HEK293 (cell line): ENCODE measurements at regions not wholly inside any gene's neighbourhood (a gene's known extent, or its start where the extent isn't known, plus 50 kb on each side); places are given as distances from the start of the nearest gene placed in this dataset.

Experiments used
- CTCF ChIA-PET: fragments of 350-600 bp; formaldehyde crosslinking; extraction: SDS; loops from one replicate; lab custom pipeline; 2021; ENCODE audit warnings: antibody characterized with exemption; lab: Yijun Ruan, JAX
- POLR2A ChIA-PET: fragments of 300-600 bp; formaldehyde crosslinking; extraction: SDS; loops from one replicate; lab custom pipeline; 2020; ENCODE audit warnings: antibody characterized with exemption, inconsistent platforms; lab: Yijun Ruan, JAX
- H3K27ac ChIP-seq: fragments of 200-500 bp; sonication (Bioruptor generic); 2 replicates; pipeline ENCODE4 v1.5.1; 2014; ENCODE audit warnings: low read depth, low read length, control low read depth, inconsistent platforms; ENCODE audit errors: extremely low read depth
- H3K36me3 ChIP-seq, 2 experiments: fragments of 200-500 bp in 1 of 2; sonication (Bioruptor generic) in 1 of 2; 1 replicate in 1 of 2; 2 replicates in 1 of 2; pipeline ENCODE4 v1.5.1; 2014 to 2017; ENCODE audit warnings: inconsistent platforms in 2 of 2, low read length in 2 of 2; ENCODE audit not compliant: control insufficient read depth in 2 of 2, insufficient read depth in 1 of 2
- H3K4me1 ChIP-seq: fragments of 200-500 bp; sonication (Bioruptor generic); 2 replicates; pipeline ENCODE4 v1.5.1; 2014; ENCODE audit warnings: mild to moderate bottlenecking, low read length, inconsistent platforms; ENCODE audit not compliant: control insufficient read depth, insufficient read depth
- H3K4me3 ChIP-seq: 2 replicates; pipeline ENCODE4 v1.5.1; 2011; ENCODE audit warnings: low read depth, mild to moderate bottlenecking, control low read depth, low read length, moderate library complexity
- H3K9me3 ChIP-seq: fragments of 200-500 bp; sonication (Bioruptor generic); 2 replicates; pipeline ENCODE4 v1.5.1; 2014; ENCODE audit warnings: low read depth, low read length, inconsistent platforms; ENCODE audit not compliant: control insufficient read depth, insufficient read depth
- HOXD13 ChIP-seq: sonication (generic); formaldehyde crosslinking; IDR thresholded peaks from 2 replicates; pipeline ENCODE4 v1.8.0; 2022; ENCODE audit warnings: missing genetic modification reagents, borderline replicate concordance
- PRDM1 ChIP-seq: fragments of 450-650 bp; formaldehyde crosslinking; IDR thresholded peaks from 2 replicates; pipeline ENCODE4; 2016; ENCODE audit warnings: missing biosample characterization, missing genetic modification characterization
- ZBTB17 ChIP-seq: fragments of 450-650 bp; formaldehyde crosslinking; IDR thresholded peaks from 2 replicates; pipeline ENCODE4 v1.5.1; 2016; ENCODE audit warnings: missing biosample characterization, missing genetic modification characterization
- ZFHX2 ChIP-seq: fragments of 450-650 bp; formaldehyde crosslinking; conservative IDR thresholded peaks from 2 replicates; pipeline ENCODE4 v1.5.1; 2016; ENCODE audit warnings: missing biosample characterization, missing genetic modification characterization
- ZFP3 ChIP-seq: fragments of 450-650 bp; formaldehyde crosslinking; IDR thresholded peaks from 2 replicates; pipeline ENCODE4 v1.5.1; 2016; ENCODE audit warnings: low read depth, missing biosample characterization, missing genetic modification characterization
- ZNF155 ChIP-seq: fragments of 450-650 bp; formaldehyde crosslinking; IDR thresholded peaks from 2 replicates; pipeline ENCODE4 v1.5.1; 2016; ENCODE audit warnings: missing biosample characterization, missing genetic modification characterization
- ZNF223 ChIP-seq: fragments of 450-650 bp; formaldehyde crosslinking; IDR thresholded peaks from 2 replicates; pipeline ENCODE4 v1.5.1; 2016; ENCODE audit warnings: missing biosample characterization, missing genetic modification characterization
- ZNF354C ChIP-seq: fragments of 450-650 bp; formaldehyde crosslinking; IDR thresholded peaks from 2 replicates; pipeline ENCODE4 v1.5.1; 2016; ENCODE audit warnings: missing biosample characterization, missing genetic modification characterization, low read depth, borderline replicate concordance
- ZNF426 ChIP-seq: fragments of 450-650 bp; formaldehyde crosslinking; IDR thresholded peaks from 2 replicates; pipeline ENCODE4 v1.5.1; 2017; ENCODE audit warnings: missing biosample characterization, missing genetic modification characterization, mild to moderate bottlenecking, inconsistent platforms, moderate library complexity
- ZNF449 ChIP-seq: fragments of 450-650 bp; formaldehyde crosslinking; IDR thresholded peaks from 2 replicates; pipeline ENCODE4 v1.5.1; 2017; ENCODE audit warnings: missing biosample characterization, mild to moderate bottlenecking, missing genetic modification characterization, moderate library complexity
- ZNF530 ChIP-seq: fragments of 450-650 bp; formaldehyde crosslinking; IDR thresholded peaks from 2 replicates; pipeline ENCODE4 v1.5.1; 2016; ENCODE audit warnings: low read depth, missing biosample characterization, missing genetic modification characterization
- ZNF624 ChIP-seq: fragments of 450-650 bp; formaldehyde crosslinking; IDR thresholded peaks from 2 replicates; pipeline ENCODE4 v1.5.1; 2017; ENCODE audit warnings: missing biosample characterization, missing genetic modification characterization
- TF ChIP-seq, protein P1 (sequence below): fragments of 450-650 bp; IDR thresholded peaks from 2 replicates; pipeline ENCODE4 v1.5.1; 2018; ENCODE audit warnings: missing biosample characterization, missing genetic modification characterization
- TF ChIP-seq, protein P2 (sequence below): fragments of 450-650 bp; formaldehyde crosslinking; IDR thresholded peaks from 2 replicates; pipeline ENCODE4 v1.5.1; 2016; ENCODE audit warnings: missing biosample characterization, missing genetic modification characterization

DNA sequence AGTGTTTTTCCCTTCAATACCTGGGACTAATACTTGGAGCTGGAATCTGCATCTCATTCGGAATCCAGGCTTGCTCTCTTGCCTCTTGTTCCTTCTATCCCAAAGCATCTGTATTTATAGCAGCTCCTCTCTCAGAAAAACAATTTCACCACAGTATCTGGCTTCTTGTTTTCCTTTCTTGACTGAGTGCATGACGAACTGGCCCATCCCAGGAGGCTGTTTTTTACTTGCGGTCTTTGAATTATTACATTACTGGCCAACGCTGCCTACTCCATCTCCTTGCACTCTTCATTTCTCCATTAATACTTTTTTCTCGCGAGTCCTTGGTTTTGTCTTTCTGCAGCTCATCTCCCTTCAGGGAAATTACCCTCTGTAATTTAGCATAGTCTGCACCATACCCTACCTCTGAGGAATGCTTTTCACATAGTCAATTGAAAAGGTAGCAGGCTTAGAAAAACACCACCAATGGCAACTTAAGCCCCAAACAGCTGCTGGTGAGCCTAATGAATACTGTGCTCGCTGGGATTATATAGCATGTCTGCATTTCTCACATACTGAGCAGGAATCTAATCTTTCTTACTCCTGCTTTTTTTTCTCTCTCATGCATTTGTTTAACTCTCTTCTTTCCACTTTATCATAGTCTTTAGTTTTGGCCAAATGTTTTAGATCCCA, 277.4 kb upstream of the SESN3 start:
- Histone ChIP-seq H3K9me3 (no peaks in the 10 kb centered on the region), H3K4me3 (no peak overlapping the region), H3K4me1 (no peaks in the 10 kb centered on the region; the same call in 1 of the 2 replicates), H3K27ac (no peak overlapping the region), H3K36me3 (no peaks in the 10 kb centered on the region)
- TF ChIP-seq, protein P1, sequence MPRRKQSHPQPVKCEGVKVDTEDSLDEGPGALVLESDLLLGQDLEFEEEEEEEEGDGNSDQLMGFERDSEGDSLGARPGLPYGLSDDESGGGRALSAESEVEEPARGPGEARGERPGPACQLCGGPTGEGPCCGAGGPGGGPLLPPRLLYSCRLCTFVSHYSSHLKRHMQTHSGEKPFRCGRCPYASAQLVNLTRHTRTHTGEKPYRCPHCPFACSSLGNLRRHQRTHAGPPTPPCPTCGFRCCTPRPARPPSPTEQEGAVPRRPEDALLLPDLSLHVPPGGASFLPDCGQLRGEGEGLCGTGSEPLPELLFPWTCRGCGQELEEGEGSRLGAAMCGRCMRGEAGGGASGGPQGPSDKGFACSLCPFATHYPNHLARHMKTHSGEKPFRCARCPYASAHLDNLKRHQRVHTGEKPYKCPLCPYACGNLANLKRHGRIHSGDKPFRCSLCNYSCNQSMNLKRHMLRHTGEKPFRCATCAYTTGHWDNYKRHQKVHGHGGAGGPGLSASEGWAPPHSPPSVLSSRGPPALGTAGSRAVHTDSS (tag by site-specific recombination), result no peak
- TF ChIP-seq PRDM1 (tag by site-specific recombination) (no peak), ZBTB17 (peak; percentile 9; the same call in 1 of the 2 replicates)
- CTCF ChIA-PET, result interaction anchor here (0.5 to 2.9 kb wide), 8 partner anchors 7 to 522 kb away, joined by 3 to 10 read pairs (median 3); no protein-coding TSS in a partner anchor
- POLR2A ChIA-PET, result no interaction called here

- Histone ChIP-seq H3K4me1 (no peaks in the 10 kb centered on the region; the same call in 1 of the 2 replicates), H3K36me3 (no peaks in the 10 kb centered on the region), H3K27ac (no peak overlapping the region), H3K9me3 (no peaks in the 10 kb centered on the region), H3K4me3 (no peak overlapping the region)
- CTCF ChIA-PET, result interaction anchor here (0.5 to 2.9 kb wide), 6 partner anchors 12 to 522 kb away, joined by 3 to 10 read pairs (median 4); no protein-coding TSS in a partner anchor
- TF ChIP-seq ZNF155, result no peak
- TF ChIP-seq ZFHX2, result 0 out of 2 replicates have a peak, but pooled peaks have one; percentile 19
- POLR2A ChIA-PET, result no interaction called here
Observed at GRCh38 chr11:95507794-95508193, 276.8 kb upstream of the SESN3 start.

DNA sequence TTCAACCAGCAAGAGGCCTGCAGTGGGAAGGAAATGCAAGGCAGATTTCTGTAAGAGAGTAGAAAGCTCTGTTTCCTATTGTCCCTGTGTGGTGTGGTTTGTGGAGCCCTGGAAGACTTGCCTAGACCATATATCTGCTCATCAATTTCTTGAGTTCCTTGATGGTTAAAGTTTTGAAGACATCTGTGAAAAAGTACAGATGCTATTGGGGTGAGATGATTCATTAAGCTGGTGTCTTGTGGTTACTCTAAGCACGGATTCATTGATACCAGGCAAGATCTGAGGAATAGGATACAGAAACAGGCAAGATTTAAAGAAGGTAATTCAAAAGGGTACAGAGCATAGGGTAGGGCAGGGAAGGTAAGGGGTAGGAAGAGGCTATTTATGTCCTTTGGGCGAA, 275.8 kb upstream of the SESN3 start:
- no peak overlapping the region for H3K4me3 ChIP-seq
- H3K27ac ChIP-seq, result no peak overlapping the region
- ChIA-PET CTCF (interaction anchor here (0.6 to 1.2 kb wide), 2 partner anchors 97 to 919 kb away, joined by 3 to 4 read pairs; no protein-coding TSS in a partner anchor), POLR2A (no interaction called here)
- peaks cover 3% of the 10 kb centered on the region for H3K4me1 ChIP-seq
- TF ChIP-seq HOXD13 (no peak), ZNF449 (tag by site-specific recombination) (no peak), ZNF530 (tag by site-specific recombination) (no peak), ZNF354C (tag by site-specific recombination) (no peak)
- TF ChIP-seq, protein P2, sequence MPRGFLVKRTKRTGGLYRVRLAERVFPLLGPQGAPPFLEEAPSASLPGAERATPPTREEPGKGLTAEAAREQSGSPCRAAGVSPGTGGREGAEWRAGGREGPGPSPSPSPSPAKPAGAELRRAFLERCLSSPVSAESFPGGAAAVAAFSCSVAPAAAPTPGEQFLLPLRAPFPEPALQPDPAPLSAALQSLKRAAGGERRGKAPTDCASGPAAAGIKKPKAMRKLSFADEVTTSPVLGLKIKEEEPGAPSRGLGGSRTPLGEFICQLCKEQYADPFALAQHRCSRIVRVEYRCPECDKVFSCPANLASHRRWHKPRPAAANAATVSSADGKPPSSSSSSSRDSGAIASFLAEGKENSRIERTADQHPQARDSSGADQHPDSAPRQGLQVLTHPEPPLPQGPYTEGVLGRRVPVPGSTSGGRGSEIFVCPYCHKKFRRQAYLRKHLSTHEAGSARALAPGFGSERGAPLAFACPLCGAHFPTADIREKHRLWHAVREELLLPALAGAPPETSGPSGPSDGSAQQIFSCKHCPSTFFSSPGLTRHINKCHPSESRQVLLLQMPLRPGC, result no peak
- no peaks in the 10 kb centered on the region for H3K36me3 ChIP-seq
- no peaks in the 10 kb centered on the region for H3K9me3 ChIP-seq

- ChIA-PET CTCF (no interaction called here), POLR2A (no interaction called here)
- Histone ChIP-seq H3K27ac (no peak overlapping the region), H3K4me3 (no peak overlapping the region), H3K9me3 (no peaks in the 10 kb centered on the region), H3K4me1 (peaks cover 4% of the 10 kb centered on the region), H3K36me3 (no peaks in the 10 kb centered on the region)
- no peak for TF ChIP-seq ZNF426 (tag by site-specific recombination)
- TF ChIP-seq ZFP3 (tag by site-specific recombination), result no peak
- no peak for TF ChIP-seq ZNF223
- TF ChIP-seq ZNF624 (tag by site-specific recombination), result no peak
- TF ChIP-seq ZNF449 (tag by site-specific recombination), result peak; percentile 44; the same call in 1 of the 2 replicates
Observed at GRCh38 chr11:95505927-95506426, 275.0 kb upstream of the SESN3 start.
